Mucosa of rectum (tissue), 2 donors: ENCODE measurements at regions not wholly inside any gene's neighbourhood (a gene's known extent, or its start where the extent isn't known, plus 50 kb on each side); places are given as distances from the start of the nearest gene placed in this dataset.

Source experiments
- H3K27ac ChIP-seq, 2 donors: one replicate each; pipeline ENCODE4 v1.7.0; 2013; ENCODE audit warnings: inconsistent platforms in 2 of 2, low read depth in 2 of 2, low read length in 2 of 2
- H3K27me3 ChIP-seq, 2 donors: one replicate each; pipeline ENCODE4 v1.7.0; 2013; ENCODE audit warnings: low read length in 2 of 2; ENCODE audit not compliant: control insufficient read depth in 2 of 2, insufficient read depth in 2 of 2
- H3K36me3 ChIP-seq, 2 donors: one replicate each; pipeline ENCODE4 v1.7.0; 2013; ENCODE audit warnings: low read length in 2 of 2; ENCODE audit not compliant: control insufficient read depth in 2 of 2, insufficient read depth in 2 of 2
- H3K4me1 ChIP-seq, 2 donors: one replicate each; pipeline ENCODE4 v1.7.0; 2013; ENCODE audit warnings: low read length in 2 of 2, mild to moderate bottlenecking in 1 of 2; ENCODE audit not compliant: control insufficient read depth in 2 of 2, insufficient read depth in 2 of 2
- H3K4me3 ChIP-seq, 2 donors: one replicate each; pipeline ENCODE4 v1.7.0; 2013; ENCODE audit warnings: low read length in 2 of 2
- H3K9ac ChIP-seq, 2 donors: one replicate each; pipeline ENCODE4 v1.7.0; 2013; ENCODE audit warnings: low read length in 2 of 2, low read depth in 1 of 2, mild to moderate bottlenecking in 1 of 2
- H3K9me3 ChIP-seq, 2 donors: one replicate each; pipeline ENCODE4 v1.7.0; 2013; ENCODE audit warnings: low read length in 2 of 2; ENCODE audit not compliant: control insufficient read depth in 2 of 2
- donor health status: healthy.
- donor health status: Normal muscosa, but diverticular disease.

DNA sequence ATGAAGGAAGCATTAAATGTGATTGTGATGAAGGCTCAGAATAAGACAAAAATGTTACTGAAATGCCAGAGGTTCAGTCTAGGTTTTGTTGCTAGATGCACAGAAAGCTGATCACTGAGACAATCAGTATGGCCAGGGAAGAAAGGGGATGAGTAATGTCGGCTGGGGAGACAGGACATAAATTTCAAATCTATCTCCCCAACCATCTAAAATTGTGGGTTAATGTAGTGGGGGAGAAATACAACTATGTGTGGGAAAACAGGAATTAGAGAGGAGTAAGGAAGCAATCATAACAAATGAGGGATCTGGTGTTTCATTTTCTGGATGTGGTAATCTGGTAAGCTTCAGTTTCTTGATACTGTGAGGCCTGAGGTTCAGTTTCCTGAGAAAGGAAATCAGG is 1111.0 kb downstream of the XPNPEP1 start:
- H3K4me3 ChIP-seq, result no peak overlapping the region
- no peaks in the 10 kb centered on the region for H3K9me3 ChIP-seq
- no peaks in the 10 kb centered on the region for H3K27me3 ChIP-seq
- H3K27ac ChIP-seq, result no peak overlapping the region
- no peak overlapping the region for H3K9ac ChIP-seq
- no peaks in the 10 kb centered on the region for H3K4me1 ChIP-seq
- no peaks in the 10 kb centered on the region for H3K36me3 ChIP-seq

DNA sequence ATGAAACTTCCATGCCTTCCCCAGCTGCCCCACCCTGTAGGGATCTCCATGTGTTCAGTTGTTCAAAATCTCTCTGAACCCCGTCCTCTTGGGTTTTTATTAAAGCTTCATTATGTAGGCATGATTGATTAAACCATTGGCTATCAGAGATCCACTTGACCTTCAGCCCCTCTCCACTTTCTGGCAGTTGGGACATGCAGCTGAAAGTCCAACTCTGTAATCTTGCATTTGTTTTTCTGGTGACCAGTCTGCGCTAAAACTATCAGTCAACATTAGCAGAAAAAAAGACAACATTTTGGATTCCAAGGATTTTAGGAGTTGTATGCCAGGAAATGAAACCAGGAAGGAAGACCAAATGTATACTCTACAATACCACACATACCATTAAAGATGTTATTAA is 1115.1 kb downstream of the XPNPEP1 start:
- Histone ChIP-seq H3K9me3 (no peaks in the 10 kb centered on the region), H3K4me1 (no peaks in the 10 kb centered on the region), H3K4me3 (no peak overlapping the region), H3K27ac (no peak overlapping the region), H3K36me3 (no peaks in the 10 kb centered on the region), H3K27me3 (no peaks in the 10 kb centered on the region), H3K9ac (no peak overlapping the region)

- Histone ChIP-seq H3K4me1 (no peaks in the 10 kb centered on the region), H3K27ac (no peak overlapping the region), H3K9me3 (no peaks in the 10 kb centered on the region), H3K27me3 (no peaks in the 10 kb centered on the region), H3K36me3 (no peaks in the 10 kb centered on the region), H3K4me3 (no peak overlapping the region), H3K9ac (no peak overlapping the region)
These were observed 1121.4 kb downstream of the XPNPEP1 start for GRCh38 chr10:108801775-108802517.

- no peaks in the 10 kb centered on the region for H3K4me1 ChIP-seq
- no peak overlapping the region for H3K9ac ChIP-seq
- no peaks in the 10 kb centered on the region for H3K9me3 ChIP-seq
- H3K4me3 ChIP-seq, result no peak overlapping the region
- no peaks in the 10 kb centered on the region for H3K27me3 ChIP-seq
- H3K27ac ChIP-seq, result no peak overlapping the region
- no peaks in the 10 kb centered on the region for H3K36me3 ChIP-seq
These were observed 1122.1 kb downstream of the XPNPEP1 start for GRCh38 chr10:108801220-108801619.

- Histone ChIP-seq H3K27ac (no peak overlapping the region), H3K9ac (no peak overlapping the region), H3K27me3 (no peaks in the 10 kb centered on the region), H3K36me3 (no peaks in the 10 kb centered on the region), H3K4me3 (no peak overlapping the region), H3K9me3 (no peaks in the 10 kb centered on the region), H3K4me1 (no peaks in the 10 kb centered on the region)
These were observed 1125.7 kb downstream of the XPNPEP1 start for GRCh38 chr10:108797573-108797972.

DNA sequence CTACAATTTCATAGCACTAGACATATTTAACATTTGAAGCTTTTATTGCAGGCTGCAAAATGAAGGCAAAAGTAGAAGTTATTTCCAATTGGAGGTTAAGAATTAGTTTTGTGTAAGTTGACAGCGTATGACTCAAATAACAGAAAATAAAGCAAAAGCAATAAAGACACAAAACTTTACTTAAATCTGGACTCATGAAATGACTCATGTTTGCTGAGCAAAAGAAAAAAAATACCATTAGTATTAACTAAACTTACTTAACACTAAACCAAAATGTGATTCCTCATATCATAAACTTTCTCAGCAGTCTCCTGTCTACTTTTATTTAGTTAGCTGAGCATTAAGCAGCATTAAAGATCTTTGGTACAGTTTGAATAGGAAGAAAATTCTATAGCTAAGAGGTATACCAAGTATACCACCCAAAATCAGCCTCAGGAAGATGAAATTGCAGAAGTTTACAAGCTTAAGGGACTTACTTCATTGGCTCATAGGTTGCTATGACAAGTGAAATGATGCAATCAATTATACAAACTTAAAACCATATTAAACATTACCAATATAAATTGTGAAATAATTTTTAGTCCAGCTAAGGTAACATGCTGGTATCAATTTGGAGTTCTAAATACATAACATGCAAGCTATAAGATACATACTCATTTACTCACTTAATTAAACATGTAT is 1131.4 kb downstream of the XPNPEP1 start:
- Histone ChIP-seq H3K27ac (no peak overlapping the region), H3K9ac (no peak overlapping the region), H3K27me3 (no peaks in the 10 kb centered on the region), H3K36me3 (no peaks in the 10 kb centered on the region), H3K4me1 (no peaks in the 10 kb centered on the region), H3K9me3 (no peaks in the 10 kb centered on the region), H3K4me3 (no peak overlapping the region)

- no peaks in the 10 kb centered on the region for H3K27me3 ChIP-seq
- H3K4me3 ChIP-seq, result no peak overlapping the region
- no peaks in the 10 kb centered on the region for H3K36me3 ChIP-seq
These were observed 1132.3 kb downstream of the XPNPEP1 start for GRCh38 chr10:108791030-108791429.

GRCh38 chr10:108789919-108790318 is 1133.4 kb downstream of the XPNPEP1 start:
- H3K9me3 ChIP-seq, result no peaks in the 10 kb centered on the region

More at GRCh38 chr10:108791030-108791429, 1132.3 kb downstream of the XPNPEP1 start:
- no peaks in the 10 kb centered on the region for H3K4me1 ChIP-seq
- no peak overlapping the region for H3K27ac ChIP-seq
- no peak overlapping the region for H3K9ac ChIP-seq
- no peaks in the 10 kb centered on the region for H3K9me3 ChIP-seq

GRCh38 chr10:108789336-108789735 is 1134.0 kb downstream of the XPNPEP1 start:
- Histone ChIP-seq H3K9ac (no peak overlapping the region), H3K27me3 (no peaks in the 10 kb centered on the region), H3K36me3 (no peaks in the 10 kb centered on the region), H3K4me3 (no peak overlapping the region), H3K9me3 (no peaks in the 10 kb centered on the region), H3K27ac (no peak overlapping the region), H3K4me1 (no peaks in the 10 kb centered on the region)

More at GRCh38 chr10:108789919-108790318, 1133.4 kb downstream of the XPNPEP1 start:
- no peaks in the 10 kb centered on the region for H3K36me3 ChIP-seq
- no peak overlapping the region for H3K27ac ChIP-seq
- H3K4me1 ChIP-seq, result no peaks in the 10 kb centered on the region
- H3K4me3 ChIP-seq, result no peak overlapping the region
- no peaks in the 10 kb centered on the region for H3K27me3 ChIP-seq
- H3K9ac ChIP-seq, result no peak overlapping the region

DNA sequence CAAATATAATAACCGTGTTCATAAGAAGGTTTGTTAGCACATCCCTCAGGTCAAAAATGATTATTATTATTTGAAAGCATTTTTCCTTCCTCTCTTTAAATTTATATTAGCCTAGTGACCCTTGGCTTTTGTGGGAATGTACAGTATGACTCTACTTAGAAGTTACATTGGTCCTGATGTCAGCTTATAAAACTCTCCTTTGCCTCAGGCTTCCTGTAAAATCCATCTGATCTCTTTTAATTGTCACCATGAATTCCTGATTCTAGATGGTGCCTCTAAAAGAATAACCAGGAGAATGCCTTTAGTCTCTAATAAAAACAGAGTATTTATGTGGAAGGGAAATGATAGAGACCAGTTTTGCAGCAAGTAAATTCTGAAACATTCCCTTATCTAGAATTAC is 1134.4 kb downstream of the XPNPEP1 start:
- Histone ChIP-seq H3K27ac (no peak overlapping the region), H3K4me1 (no peaks in the 10 kb centered on the region), H3K9me3 (no peaks in the 10 kb centered on the region), H3K9ac (no peak overlapping the region), H3K36me3 (no peaks in the 10 kb centered on the region), H3K27me3 (no peaks in the 10 kb centered on the region), H3K4me3 (no peak overlapping the region)
